AG10803 (cell line): ENCODE measurements at regions not wholly inside any gene's neighbourhood (a gene's known extent, or its start where the extent isn't known, plus 50 kb on each side); places are given as distances from the start of the nearest gene placed in this dataset.
A peak's percentile ranks its signal among the peaks of the same experiment; 100 is the strongest.

Experiments used
- DNase-seq: peaks from one replicate; pipeline ENCODE4 v3.0.0; 2010; ENCODE audit warnings: low read depth
- H3K4me3 ChIP-seq: 2 replicates; pipeline ENCODE4 v1.5.1; 2011; ENCODE audit warnings: mild to moderate bottlenecking, low read length, control low read depth
- CTCF ChIP-seq: conservative IDR thresholded peaks from 2 replicates; pipeline ENCODE4 v1.5.1; 2011; ENCODE audit warnings: mild to moderate bottlenecking, low read length, control low read depth, inconsistent platforms

GRCh38 chr2:53438100-53438499 is 329.5 kb upstream of the CHAC2 start:
- no peak for DNase-seq
- H3K4me3 ChIP-seq = no peak overlapping the region
- TF ChIP-seq CTCF = no peak

DNA sequence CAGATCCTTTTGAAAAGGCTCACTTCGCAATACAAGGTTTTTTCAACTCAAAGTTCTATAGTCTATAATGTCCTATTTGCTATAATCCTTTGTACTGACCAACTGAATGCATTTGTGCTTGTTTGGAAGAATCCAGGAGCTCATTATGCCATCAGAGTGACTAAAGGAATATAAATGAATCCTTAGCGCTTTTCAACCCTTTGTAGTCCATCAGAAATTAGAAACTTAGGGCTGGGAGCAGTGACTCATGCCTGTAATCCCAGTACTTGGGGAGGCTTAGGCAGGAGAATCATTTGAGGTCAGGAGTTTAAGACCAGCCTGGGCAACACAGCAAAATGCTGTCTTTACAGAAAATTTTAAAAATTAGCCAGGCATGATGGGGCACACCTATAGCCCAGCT is 330.2 kb upstream of the CHAC2 start:
- DNase-seq = no peak
- H3K4me3 ChIP-seq = no peak overlapping the region
- no peak for TF ChIP-seq CTCF

- no peak overlapping the region for H3K4me3 ChIP-seq
- TF ChIP-seq CTCF = no peak
Observed at GRCh38 chr2:53436882-53437281, 330.7 kb upstream of the CHAC2 start.

DNA sequence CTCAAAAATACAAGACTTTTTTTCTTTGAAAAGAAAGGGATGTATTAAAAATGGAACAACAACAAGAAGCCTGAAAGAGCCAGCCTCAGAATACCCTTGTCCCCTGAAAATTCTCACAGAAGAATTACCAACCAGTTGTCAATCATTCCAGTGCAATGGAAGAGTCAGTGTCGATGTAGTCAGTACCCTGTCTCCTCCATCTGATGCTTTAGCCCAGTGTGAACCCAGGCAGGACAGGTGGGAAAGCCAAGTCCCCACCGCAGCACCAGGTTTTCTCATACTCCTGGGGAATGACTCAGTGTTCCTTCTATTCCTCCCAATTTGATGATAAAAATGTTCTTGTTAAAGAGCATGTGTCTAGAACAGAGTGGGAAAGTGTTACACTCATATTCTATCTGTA is 332.0 kb upstream of the CHAC2 start:
- H3K4me3 ChIP-seq = no peak overlapping the region
- TF ChIP-seq CTCF = no peak
- DNase-seq = no peak

More at GRCh38 chr2:53436882-53437281, 330.7 kb upstream of the CHAC2 start:
- no peak for DNase-seq

- no peak overlapping the region for H3K4me3 ChIP-seq
- no peak for DNase-seq
- TF ChIP-seq CTCF = no peak
Observed at GRCh38 chr2:53434466-53434865, 333.1 kb upstream of the CHAC2 start.

DNA sequence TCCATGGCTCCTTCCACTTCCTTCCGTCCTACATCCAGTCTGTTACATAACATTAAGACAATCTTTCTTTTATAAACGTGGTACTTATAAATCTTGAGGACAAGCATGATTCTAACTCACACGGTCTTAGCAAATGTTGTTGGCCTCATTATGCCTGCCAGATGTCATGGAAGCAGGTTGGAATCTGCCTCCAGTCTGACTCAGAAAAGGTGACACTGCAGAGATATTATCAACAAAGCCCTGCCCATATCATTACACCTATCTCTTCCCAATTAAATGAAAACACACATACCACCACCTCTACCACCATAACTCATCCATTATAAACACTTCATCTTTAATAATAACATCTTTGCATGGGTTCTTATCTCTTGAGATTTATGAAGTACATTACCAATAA is 334.7 kb upstream of the CHAC2 start:
- DNase-seq = no peak
- TF ChIP-seq CTCF = no peak
- H3K4me3 ChIP-seq = no peak overlapping the region

DNA sequence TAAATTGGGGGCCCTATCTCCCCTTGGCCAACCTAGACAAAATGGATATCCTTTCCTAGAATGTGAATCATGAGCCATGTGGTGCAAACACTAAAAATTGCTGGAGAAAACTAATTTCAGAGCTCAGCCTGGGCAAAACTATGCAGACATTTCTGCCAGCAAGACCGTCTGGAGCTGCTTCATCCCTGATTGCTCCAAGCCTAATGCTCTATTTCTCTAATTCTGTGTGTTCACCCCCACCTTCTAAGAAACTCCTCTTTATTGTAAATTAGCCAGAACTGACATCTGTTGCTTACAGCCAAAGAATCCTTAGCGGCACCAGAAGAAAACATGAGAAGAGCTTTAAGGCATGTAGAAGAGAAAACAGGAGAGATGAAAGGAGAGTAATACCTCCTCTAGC is 337.7 kb upstream of the CHAC2 start:
- TF ChIP-seq CTCF = no peak
- DNase-seq = peak; percentile 41
- no peak overlapping the region for H3K4me3 ChIP-seq
